Inflammatory macrophage treated with lipopolysaccharide for 4 hours (primary cell): ENCODE measurements at regions not wholly inside any gene's neighbourhood (a gene's known extent, or its start where the extent isn't known, plus 50 kb on each side); places are given as distances from the start of the nearest gene placed in this dataset.
"Not testable (repeated sequence)": the region's sequence is repeated elsewhere in the genome, so short reads cannot be mapped to it uniquely, and the experiment has no call there.

ENCODE experiments used
- DNase-seq: peaks from one replicate; pipeline ENCODE4 v3.0.0-alpha.2; 2020

DNA sequence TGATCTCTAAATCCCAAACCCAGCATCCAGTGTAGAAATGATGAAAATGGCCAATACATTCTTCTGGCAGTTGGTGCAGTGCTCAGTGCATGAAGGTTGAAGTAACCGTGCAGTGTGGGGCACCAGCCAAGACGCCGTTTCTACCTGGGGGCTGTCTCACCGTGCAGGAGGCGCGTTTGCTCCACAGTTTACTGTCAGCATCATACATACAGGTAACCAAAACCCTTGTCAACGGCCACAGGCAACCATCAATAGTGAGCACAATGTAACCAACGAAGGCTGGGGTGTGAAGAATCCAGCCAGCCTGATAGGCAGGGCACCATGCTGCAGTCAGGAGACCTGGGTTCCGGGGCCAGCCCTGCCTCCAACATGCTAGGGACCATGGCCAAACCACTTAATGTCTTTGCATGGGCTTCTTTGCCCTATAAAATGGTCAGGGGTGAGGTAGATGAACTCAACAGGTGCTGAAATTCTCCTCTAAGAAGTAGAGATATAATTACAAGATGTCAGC lies 127.5 kb upstream of the ID2 start:
- DNase-seq: no peak

DNA sequence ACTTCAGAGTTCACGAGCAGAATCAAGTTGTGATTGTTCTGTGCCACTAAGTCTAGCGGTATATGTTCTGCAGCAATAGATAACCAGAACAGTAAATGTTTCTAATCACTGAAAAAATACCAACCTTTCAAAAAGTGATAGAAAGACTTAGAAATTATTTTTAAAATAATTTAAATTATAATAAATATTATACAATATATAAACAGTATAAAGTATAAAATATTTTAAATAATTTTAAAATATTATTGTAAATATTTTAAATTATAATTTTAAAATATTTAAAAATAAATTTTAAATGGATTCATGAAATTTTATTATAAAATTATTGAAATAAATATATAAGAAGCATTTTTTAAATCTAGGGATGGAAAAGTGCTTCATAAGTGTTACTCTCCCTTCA lies 126.3 kb upstream of the ID2 start:
- no peak for DNase-seq

DNA sequence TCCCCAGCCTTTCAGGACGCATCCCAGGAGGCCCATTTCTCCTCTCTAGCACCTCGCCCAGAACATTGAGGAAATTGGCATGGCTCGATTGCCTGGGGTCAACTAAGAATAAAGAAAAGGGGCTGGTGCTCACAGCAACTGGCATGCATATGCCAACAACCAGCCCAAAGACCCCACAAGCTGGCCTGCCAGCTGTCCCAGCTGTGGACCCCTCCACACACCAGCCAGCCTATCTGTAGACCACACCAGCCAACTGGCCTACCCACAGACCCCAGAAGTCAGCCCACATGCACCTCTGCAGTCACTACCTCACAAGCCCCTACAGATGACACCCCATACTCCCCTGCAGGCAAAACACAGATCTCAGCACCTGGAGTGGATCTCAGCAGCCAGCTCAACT lies 123.8 kb upstream of the ID2 start:
- no peak for DNase-seq

DNA sequence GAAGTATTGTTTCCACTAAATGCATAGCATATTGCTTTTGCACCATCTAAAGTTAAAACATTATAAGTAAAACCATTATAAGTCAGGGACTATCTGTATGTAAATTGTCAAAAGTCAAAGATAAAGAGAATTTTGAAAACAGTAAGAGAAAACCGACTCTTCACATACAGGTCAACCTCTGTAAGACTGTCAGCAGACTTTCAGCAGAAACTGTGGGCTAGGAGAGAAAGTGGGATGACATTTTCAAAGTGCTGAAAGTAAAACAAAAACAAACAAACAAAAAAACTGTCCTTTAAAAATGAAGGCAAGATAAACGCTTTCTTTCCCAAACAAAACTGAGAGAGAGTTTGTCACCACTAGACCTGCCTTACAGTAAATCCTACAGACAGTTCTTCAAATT lies 122.9 kb upstream of the ID2 start:
- DNase-seq: no peak

DNA sequence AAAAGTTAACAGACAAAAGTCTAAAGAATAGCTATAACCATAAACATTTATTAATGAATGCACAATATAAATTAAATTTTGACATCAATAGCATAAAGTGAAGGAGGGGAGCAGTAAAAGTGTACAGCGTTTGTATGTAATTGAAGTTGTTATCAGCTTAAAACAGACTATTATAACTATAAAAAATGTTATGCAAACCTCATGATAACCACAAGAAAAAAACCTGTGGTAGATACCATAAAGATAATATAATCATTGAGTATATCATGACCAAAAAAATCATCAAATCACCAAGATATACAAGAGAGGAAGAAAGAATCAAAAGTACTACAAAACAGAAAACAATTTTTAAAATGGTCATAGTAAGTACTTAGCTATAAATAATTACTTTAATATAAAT lies 122.1 kb upstream of the ID2 start:
- no peak for DNase-seq

DNA sequence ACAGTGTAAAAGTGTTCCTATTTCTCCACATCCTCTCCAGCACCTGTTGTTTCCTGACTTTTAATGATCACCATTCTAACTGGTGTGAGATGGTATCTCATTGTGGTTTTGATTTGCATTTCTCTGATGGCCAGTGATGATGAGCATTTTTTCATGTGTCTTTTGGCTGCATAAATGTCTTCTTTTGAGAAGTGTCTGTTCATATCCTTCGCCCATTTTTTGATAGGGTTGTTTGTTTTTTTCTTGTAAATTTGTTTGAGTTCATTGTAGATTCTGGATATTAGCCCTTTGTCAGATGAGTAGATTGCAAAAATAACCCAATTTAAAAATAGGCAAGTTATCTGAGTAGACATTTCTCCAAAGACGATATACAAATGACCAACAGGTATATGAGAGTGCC lies 120.2 kb upstream of the ID2 start:
- DNase-seq: not testable (repeated sequence)

DNA sequence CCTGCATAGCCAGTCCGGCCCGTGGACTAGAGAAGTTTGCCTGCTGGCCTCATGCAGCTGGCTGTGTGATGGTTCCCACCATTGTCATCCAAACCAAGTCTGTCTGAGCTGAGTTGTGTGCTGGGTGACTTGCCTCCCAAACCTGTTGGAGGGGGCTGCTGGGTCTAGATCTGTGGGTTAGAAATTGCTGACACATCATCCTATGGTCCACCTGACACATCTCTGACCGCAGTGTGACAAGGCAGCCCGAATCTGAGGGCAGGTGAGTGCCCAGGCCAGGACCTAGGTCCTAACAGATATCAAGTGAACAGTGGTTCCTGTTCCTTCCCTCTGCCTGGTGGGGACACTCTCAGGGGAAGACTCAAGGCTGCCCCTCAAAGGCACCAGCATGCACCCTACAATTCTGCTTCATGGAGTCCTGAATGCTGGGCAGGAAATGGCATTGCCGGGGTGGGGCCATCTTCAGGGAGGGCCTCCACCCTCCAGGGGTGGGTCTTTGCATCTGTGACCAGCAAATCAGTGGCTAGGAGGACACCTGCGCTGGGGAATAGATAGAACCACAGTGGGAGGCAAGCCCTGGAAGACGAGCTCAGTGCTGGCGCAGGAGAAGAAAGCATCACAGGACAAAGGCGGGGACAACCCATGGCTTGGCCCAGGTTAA lies 117.9 kb upstream of the ID2 start:
- DNase-seq: no peak

DNA sequence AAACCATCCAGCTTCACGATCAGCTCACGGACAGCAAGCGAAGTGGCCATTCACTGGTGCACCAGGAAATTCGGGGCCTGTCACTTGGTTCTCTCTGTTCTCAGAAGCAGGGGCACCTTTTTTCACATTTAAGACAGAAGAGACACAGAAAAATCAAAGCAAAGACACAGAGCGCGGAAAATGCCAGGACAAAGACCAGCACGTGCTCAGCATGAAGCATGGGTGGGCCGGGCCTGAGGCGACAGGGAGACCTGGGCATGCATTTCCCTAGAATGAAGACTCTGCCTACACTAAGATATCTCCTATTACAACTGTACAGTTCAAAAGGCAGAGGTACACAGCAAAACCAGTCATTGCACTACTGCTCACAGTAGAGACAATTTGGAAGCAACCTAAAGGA lies 117.4 kb upstream of the ID2 start:
- DNase-seq: no peak

DNA sequence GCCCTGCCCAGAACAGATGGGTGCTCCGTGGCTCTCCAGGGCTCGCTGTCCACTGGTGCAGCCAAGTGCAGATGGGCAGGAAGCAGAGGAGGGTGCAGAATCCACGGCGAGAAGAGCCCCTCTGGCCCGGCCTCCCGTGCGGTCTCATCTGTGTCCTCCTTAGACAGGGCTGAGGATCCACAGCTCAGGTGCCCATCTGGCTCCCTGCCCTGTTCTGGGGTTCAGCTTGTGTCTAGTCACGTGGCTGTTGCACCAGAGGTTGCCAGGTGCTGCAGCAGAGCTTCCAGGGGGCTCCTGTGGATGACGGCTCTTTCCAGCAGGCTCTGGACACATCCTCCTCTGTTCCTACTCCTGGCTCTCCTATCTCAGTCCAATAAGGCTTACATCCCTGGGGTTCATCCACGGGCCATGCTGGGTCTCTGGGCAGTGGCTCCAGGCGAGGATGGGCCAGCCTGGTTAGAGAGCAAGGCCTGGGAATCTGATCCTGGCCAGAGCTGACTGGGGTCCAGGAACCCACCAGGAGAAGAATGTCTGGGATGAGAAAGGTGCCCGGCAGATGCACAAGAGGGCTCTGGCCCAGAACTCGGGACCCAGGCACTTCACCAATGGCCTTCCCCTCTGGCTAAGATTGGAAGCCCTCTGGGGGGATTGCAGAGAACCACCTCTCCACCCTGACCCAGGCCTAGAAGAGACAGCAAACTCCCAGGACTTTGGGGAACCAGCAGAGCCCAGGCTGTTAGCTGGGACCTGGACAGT lies 116.3 kb upstream of the ID2 start:
- no peak for DNase-seq

DNA sequence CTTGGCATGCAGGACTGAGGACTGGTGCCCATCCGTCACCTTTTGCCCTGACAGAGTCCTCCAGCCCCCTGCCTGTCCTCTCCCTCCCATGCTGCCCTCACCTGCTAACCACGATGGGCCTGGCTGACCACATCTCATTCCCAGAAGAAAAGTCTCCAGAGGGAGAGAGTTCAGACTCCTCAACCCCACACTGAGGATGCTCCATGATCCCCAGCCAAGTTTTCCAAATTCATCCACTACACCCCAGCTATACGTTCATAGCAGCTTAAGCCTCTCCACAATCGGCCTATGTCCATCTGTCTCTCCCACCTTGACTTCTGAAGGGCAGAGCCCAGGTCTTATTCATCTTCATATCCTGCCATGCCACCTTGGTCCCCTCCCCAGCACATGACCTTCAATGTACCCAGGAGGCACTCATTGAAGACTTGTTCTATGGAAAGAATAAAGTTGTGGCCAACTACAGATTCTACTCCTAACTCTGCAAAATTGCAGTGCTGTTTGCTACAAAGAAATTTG lies 115.6 kb upstream of the ID2 start:
- no peak for DNase-seq

DNA sequence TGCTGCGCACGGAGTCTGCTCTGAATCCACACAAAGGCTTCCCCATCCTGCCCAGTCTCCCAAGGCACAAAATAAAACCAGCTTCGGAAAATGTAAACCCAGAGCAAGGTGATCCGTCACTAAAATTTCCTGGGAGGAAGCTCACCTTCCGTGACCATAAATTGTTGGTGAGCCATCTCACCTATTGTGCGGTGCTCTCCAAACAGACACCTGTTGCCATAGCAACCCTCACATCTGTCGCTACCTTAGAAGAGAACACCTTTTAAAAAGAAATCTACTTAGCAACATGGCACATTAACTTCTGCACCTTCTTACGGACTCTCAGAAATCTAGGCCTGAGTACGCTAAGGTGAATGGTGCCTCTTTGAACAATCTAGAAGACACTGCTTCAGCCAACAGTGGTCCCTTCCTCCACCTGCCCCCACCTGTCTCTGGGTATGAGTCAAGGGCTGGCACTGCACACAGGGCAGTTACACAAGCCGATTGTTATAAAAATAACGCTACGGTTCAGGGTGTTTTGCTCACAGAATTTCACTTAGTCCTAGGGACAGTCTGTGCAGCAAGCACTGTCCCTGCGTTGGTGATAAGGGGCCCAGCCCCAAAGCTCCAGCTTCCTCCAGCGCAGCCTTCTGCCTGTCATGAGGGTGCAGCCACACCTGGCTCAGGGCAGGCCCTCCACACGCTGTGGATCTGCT lies 114.9 kb upstream of the ID2 start:
- no peak for DNase-seq

DNA sequence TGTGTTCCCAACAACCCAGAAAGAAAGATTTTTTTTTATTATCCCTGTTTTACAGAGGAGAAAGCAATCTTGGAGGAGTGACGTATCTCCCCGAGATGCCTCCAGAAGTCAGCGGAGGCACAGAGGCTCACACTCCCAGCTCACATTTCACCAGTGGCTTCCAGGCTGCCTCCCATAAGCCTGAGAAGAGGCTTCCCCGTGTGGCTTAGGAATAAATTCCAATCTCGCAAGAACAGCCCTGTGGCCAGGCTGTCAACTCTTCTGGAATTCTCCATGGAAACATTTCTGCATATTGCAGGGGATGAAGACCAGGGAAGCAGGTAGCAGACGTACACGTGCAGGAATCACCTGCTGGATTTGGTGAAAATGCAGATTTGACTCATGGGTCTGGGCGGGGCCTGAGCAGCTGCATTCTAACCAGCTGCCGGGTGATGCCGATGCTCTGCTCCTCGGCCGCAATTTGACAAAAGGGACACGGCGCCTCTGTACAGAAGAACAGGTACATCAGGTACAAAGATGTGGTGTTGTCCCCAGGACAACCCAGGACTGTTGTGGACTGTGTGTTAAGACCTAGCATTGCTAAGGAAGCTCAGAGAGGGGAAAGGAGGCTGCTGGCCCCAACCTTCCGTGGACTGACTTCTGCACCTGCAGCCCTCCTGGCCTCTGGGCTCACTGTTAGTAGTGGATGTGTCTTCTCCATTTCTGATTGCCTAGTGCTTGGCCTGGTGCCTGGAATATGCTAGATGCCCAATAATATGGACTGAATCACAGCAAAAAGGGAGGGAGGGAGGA lies 114.2 kb upstream of the ID2 start:
- no peak for DNase-seq

DNA sequence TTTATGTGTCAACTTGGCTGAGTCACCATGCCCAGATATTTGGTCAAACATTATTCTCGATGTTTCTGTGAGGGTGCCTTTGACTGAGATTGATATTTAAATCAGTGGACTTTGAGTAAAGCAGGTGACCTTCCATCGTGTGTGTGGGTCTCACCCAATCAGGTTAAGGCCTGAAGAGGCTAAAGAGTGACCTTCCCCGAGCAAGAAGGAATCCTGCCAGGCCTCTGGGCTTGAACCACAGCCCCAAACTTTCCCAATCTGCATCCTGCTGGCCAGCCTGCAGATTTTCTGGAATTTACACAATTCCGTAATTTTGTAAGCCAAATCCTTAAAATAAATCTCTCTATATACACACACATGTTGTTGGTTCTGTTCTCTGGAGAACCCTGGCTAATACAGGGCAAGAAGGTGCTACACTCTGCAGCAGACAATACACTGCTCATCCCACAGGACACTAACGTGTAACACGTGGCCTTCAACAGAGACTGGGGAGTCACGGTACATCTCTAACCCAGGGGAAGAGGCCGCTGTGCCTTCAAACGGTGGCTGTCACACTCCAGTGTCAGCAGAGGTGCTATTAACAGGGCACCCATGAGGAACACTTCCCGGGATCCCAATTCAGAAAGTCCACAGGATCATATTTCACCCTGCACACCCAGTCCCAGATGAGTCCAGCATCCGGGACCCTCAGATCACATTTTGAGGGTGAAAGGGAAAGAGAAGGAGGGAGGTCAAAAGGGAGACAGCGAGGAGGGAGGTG lies 113.1 kb upstream of the ID2 start:
- DNase-seq: no peak

DNA sequence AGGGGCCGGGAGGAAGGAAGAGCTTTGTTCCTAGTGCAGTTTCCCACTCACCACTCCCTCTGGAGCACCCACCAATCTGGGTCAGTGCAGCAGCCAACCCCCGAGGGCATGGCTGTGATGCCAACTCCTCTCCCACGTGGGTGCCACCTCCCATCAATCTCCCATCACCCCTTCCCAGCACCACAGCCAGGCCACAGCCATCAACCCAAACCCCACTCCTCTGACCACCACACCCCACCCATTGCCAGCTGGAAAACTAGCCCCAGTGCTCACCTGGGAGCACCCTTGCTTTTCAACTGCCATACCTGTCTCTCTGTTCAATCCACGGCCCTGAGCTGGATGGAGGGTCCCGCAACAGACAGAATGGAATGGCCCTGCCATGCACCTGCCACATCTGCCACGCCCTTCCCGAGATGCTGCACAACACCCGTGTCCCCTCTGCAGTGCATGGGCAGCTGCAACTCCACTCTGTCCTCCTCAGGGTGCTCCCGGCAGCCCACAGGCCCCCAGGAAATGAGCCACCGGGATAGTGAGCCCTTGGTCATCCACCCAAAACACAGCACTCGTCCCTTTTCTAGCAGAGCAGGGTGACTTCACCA lies 112.4 kb upstream of the ID2 start:
- no peak for DNase-seq

DNA sequence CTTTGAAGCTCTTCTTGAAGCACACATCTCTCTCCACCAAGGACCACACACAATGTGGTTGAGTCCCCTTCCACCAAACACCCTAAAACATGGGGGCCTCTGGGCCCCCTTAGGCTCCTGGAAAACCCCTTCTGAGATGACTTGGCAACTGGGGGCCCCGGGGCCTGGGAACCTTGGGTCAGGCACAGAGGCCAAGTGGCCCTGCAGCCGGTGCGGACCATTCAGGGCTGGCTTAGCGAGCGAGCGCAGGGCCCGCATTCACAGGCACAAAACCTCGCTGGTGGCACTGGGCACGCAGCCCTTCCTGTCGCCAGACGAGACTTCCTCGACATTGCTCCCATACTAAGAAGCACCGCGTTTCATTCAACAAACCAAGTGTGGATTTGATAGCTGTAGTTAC lies 111.2 kb upstream of the ID2 start:
- DNase-seq: no peak

DNA sequence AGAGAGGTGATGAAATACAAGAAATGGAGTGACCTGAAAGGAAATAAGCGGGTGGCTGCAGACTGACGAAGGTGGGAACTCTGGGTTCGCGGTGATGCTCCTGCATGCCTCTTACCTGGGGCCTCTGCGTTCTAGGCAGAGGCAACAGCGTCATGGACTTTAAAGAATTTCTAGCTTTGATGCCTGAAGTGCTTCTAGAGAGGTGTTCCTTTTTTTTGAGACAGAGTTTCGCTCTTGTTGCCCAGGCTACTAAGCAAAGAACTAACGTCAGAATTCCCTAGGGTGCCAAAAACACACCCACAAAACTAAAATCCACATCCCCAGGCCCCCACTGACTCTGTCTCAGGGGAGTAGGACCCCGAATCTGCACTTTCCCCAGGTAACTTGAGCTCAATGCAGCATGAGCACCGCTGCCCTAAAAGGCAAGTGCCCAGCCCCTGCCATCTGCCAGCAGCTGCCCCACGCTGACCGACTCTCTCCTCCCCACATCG lies 110.5 kb upstream of the ID2 start:
- no peak for DNase-seq

DNA sequence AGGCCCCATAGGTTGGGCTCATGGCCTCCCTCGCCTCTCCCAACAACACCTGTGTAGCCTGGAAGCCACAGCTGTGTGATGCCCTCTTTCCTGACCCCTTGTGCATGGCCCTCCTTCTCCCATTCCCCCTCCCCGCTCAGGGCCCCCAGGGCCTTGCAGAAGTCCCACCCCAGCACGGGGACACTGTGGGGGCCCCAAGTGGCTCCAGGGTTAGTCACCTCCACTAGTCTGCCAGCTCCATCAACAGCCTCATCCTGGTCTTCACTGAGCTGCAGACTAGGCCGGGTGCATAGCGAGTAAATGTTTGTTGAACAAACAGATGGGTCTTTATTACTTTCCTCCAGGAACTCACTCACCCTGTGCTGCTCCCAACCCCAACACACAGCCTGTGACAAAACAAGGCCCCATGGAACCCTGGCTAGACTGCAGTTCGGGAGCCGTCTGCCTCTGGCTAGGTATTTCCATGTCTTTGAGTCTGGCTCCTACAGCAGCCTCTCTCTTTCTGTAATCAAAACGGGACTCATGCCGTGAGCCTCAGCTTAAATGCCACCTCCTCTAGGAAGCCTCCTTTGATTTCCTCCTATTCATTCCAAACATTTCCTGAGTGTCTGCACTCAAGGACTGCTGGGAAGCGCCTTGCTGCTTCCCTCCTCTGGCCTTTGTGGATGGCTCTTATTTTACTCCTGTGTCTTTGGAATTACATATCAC lies 109.9 kb upstream of the ID2 start:
- DNase-seq: no peak

DNA sequence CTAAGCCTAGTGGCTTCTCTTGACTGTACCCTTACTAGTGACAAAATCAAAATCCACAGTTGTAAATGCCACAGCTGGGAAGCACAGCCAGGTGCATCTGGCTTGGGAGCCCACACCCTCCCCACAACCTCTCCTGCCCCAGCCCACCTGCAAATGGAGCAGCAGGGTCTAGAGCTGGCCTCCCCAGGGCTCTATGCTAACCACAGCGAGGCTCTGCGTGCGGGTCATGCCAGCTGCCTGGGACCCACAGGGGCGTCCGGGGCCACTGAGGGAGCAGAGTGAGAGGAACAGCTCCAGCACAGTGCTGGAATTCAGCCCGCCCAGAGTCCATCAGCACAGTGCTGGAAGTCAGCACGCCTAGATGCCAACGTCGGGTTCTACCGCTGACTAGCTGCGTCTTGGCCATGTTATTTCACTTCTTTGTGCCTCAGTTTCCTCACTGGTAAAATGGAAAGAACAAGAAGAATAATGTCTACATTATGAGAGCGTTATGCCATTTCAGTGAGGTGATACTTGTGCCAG lies 109.1 kb upstream of the ID2 start:
- no peak for DNase-seq

DNA sequence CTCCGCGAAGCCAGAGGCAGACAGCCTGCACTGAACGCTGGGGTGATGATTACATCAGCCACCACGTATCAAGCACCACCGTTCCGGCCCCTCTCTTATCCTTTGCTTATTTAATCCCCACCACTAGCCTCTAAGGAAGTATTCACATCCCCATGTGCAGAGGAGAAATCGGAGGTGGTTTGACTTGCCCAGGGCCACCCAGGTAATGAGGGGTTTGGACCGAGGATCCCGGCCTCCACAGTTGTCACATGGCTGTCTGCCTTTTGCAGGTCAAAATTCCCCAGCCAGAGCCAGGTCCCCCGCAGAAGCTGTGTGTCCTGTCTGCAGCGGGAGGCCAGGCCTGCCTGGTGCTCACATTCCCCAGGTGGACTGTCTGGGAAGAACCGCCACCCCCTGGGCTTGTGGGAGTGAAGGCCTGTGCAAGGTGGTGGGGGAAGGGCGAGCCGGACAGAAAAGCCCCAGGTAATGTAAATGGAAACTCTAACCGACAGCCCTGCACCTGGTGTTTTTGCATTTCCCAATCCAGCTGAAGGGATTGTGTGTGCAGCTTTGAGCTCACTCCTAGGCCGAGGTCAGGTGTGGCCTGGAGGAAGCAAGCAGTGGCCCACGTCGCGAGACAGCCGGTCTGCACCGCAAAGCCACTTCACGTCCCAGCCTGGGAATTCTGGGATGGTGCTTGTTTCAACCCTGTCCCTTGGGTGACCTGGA lies 108.5 kb upstream of the ID2 start:
- DNase-seq: no peak

DNA sequence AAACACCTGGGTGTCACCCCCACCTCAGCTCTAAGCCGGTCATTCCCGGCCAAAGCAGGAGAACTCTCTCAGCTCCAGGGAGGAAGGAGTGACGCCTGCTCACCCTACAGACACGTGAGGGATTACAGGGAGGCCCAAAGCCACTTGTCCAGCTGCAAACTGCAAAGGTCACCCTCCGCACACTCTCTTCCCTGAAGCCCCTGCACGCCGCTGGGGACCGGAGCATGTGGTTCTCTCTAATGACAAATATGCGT lies 108.0 kb upstream of the ID2 start:
- no peak for DNase-seq
